ENCODE measurements at regions not wholly inside any gene's neighbourhood (a gene's known extent, or its start where the extent isn't known, plus 50 kb on each side); places are given as distances from the start of the nearest gene placed in this dataset.
"Not testable (repeated sequence)": the region's sequence is repeated elsewhere in the genome, so short reads cannot be mapped to it uniquely, and the experiment has no call there.

DNA sequence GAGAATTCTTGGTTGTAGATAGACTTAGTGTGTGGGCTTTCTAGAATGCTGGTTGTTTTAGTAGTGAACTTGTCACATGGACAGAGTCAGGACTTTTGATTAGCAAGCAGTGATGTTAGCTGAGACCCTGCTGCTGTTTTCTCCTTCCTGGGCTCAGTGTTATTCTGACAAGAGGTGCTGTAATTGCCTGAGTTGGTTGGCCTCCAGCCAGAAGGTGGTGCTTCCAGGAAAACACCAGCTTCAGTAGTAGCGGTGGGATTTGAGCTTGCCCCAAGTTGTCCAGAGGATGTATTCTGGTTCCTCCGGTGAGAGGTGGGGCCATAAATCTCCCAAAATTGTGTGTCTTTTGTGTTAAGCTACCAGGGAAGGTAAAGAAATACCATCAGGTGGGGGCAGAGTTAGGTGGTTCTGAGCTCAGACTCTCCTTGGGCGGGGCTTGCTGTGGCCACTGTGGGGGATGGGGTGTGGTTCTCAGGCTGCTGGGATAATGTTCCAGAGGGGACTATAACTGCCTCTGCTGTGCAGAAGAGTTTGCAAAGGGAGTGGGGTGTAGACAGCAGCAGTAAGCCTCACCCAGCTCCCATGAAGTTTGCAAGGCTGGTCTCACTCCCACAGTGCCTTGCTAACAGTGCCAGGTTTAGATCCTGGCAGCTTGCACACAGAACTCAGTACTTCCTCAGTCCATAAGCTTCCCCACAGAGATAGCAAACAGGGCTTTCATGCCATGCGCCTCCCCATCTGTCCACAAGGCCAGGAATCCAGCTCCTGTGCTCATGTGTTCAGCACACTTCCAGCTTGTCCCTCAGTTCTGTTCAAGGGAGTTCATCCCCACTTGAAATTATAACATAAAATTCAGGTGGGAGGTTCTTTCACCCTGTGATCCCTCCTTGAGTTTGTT is 278.4 kb upstream of the PTCHD4 start:
- no peak for DNase-seq (ENCODE audit: low spot score)

DNA sequence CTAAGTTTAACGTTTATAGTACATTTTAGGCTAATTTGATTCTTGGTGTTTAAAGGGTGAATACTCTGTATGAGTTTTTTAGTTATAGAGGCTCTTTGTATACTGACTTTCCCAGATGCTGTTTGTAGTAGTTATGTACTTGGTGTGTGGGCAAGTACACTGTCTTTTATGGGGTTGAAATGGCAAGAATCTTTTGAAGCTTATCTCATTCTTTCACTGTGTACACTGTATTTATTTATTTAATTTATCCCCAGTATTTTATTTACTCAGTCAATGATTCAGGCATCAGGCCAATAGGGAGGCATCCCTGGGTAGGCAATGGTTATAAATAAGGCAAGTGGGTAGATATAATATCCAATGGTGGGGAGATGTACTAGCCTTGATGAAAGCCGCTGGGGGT is 277.0 kb upstream of the PTCHD4 start:
- no peak for DNase-seq (ENCODE audit: low spot score)

DNA sequence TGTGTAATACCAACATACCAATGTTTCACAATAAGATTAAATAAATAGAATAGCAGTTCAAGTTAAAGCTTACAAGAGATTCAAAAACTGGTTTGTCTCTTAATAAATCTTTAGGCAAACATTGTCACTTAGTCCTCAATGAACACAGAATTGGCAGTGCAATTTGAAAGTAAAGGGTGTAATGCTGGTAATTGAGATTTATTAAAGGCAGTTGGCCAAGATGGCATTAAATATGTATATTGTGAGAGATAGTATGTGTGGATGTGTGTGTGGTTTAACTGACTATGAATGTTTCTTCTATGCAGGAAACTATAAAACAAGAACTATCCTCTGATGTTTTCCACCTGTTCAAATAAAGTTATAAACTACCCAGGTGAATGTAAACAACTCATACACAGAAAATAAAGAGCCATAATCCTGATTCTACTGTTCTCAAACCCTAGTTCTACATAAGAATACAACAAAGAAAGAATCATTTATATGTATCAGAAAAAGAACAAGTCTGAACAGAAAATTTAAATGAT is 267.9 kb upstream of the PTCHD4 start:
- no peak for DNase-seq (ENCODE audit: low spot score)

DNA sequence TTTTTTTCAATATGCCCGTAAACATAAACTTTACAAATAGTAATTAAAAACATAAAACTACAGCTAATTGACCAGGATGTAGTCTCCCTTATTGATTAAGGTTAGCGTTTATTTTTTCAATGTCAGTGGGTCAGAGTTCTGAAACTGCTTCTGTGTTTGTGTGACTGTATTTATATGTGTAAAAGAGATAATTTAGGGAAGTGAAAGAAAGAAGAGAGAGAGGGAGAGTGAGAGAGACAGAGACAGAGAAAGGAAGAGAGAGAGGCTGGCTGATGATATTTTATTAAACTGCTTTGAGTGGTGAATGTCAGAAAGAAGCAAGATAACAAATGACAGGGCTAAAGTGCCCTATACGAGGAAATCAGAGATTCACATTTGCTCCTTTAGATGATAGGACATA is 266.1 kb upstream of the PTCHD4 start:
- no peak for DNase-seq (ENCODE audit: low spot score)

DNA sequence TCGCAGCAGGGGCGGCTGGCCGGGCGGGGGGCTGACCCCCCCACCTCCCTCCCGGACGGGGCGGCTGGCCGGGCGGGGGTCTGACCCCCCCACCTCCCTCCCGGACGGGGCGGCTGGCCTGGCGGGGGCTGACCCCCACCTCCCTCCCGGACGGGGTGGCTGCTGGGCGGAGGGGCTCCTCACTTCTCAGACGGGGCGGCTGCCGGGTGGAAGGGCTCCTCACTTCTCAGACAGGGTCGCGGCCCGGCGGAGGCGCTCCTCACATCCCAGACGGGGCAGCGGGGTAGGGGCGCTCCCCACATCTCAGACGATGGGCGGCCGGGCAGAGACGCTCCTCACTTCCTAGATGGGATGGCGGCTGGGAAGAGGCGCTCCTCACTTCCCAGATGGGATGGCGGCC is 260.2 kb upstream of the PTCHD4 start:
- not testable (repeated sequence) for DNase-seq (ENCODE audit: low spot score)

DNA sequence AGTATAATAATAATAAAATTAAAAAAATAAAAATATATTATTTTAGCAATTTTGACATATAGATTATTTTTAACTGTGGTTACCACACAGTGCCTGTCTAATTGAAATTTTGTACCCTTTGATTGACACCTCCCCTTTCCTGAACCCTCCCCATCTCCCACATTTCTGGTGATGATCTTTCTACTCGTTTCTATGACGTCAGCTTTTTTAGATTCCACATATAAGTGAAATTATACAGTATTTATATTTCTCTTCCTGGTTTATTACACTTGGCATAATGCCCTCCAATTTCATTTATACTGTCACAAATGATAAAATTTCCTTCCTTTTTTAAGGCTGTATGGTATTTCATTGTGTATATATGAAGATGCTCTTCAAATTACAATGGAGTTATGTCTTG is 258.1 kb upstream of the PTCHD4 start:
- no peak for DNase-seq (ENCODE audit: low spot score)

DNA sequence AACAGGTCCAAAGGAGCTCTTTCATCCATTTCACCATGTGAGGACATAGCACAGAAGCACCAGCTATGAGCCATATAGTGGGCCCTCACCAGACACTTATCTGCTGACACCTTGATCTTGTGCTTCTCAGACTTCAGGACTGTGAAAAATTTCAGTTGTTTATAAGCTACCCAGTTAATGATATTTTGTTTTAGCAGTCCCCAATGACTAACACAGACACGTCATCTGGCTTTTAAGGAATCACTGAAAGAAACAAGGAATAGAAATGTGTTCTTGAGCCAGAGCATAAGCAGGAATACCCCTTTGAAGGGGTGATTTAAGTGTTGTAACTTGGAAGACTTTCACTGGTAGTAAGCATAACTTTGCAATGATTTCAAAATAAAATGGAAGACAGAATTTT is 214.7 kb upstream of the PTCHD4 start:
- DNase-seq (ENCODE audit: low spot score), result no peak

DNA sequence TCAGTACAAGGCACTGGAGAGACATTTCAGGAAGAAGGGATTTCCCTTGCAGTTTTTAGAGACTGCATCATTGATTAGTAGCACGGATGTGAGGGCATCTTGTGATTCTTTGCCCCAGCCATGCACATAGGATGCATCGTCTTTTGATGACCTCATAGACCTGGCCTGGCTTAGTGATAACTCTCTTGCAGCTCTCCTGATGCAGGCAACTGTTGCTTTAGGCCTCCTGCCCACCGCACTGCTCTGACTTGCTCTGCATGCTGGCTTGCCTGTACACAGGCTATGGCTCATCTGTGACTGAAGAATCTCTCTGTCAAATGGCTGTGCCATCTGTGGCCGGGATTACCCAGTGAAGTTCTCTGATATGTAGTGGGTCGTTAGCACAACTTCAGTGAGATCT is 207.7 kb upstream of the PTCHD4 start:
- peak; percentile 13 for DNase-seq (ENCODE audit: low spot score)

DNA sequence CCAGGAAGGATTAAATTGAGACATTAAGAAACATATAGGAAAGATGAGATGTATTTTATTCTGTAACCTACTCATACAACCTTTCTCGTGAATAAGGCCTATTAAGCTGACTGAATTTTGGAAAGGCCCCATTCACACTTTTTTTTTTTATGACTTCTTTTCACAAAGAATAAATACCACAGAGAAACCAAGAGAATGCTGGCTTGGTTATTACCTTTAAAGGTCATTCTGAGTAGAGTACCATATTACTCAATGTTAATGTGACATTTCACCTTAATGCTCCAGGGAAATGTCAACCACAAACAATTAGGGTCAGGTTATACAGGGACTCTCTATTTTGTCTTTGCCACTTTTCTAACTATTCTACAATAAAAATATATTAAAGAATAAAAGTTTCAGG is 204.9 kb upstream of the PTCHD4 start:
- DNase-seq (ENCODE audit: low spot score), result no peak

DNA sequence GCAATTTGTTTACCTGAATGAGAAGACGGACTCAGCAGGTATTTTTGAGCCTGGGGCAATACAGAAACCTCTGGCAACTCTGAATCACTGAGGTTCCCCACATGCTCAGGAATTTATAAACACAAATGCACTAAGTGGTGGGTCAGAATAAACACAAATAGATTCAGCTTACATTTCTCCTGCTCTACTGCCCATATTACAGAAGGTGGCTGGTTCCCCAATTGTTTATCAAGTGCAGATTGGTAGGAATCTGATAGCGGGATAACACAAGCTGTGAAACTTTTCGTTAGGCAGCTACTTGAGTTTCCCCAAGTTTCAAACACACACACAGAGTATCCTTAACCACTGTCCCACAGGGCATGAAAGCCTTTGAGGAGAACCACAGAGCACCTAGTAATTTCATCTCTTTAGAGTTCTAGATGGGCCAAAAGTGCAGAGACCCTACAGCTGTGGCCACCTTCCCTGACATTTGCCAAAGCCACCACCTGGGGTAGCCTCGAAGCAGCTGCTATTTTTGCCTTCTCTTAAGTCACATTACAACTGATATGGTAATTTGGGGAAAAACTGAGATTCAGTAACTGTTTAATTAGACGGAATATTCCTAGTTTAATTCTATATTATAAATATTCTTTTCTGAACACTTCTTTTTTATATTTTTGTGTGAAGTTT is 204.2 kb upstream of the PTCHD4 start:
- no peak for DNase-seq (ENCODE audit: low spot score)

DNA sequence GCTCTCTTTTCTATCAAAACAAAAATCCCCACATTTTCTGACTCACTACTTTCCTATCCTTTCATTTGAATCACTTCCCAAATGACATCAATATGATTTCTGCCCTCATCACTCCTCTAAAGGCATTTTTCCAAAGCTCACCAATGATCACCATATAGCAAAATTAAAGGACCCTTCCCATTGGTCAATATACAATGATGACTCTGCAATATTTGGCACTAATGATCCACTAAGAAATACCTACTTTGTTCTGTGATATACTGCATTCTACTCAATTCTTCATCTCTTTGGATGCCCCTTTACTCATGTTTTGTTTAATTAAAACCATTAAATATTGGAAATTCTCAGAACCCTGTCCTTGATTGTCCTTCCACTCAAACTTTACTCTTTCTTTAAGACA is 200.3 kb upstream of the PTCHD4 start:
- no peak for DNase-seq (ENCODE audit: low spot score)

DNA sequence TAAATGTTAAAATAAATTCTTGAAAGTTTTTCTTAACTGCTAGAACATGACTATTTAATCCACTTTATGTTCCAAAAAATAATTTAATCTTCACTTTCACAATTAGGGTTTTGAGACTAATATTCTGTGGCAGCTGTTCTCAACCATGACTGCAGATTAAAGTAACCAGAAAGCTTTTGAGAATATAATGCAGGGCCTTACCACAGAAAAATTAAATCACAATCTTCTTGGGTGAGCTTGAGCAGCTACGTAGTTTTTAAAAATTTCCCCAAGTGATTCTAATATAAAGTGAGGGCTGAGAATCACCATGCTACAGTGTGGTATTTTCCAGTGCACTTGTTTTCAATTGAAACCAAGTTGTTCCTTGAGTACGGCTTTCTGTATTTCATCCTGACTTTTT is 196.6 kb upstream of the PTCHD4 start:
- no peak for DNase-seq (ENCODE audit: low spot score)

DNA sequence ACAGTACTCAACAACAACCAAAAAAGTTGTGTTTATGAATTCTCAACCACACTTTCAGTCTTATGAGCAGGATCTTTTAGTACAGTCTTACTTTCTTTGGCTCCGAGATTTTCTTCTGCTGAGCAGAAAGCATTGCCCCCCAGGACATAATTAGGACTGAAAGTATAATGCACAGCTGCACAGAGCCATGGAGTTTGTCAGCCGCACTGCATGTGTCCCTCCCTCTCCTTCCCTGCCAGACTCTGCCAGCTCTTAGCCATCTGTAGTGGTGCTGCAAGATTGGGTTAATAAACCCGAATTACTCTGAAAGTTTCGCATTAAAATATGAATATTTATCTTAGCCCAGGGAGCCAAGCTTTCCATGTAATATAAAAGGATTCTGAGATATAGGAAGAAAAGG is 179.6 kb upstream of the PTCHD4 start:
- DNase-seq (ENCODE audit: low spot score), result no peak

DNA sequence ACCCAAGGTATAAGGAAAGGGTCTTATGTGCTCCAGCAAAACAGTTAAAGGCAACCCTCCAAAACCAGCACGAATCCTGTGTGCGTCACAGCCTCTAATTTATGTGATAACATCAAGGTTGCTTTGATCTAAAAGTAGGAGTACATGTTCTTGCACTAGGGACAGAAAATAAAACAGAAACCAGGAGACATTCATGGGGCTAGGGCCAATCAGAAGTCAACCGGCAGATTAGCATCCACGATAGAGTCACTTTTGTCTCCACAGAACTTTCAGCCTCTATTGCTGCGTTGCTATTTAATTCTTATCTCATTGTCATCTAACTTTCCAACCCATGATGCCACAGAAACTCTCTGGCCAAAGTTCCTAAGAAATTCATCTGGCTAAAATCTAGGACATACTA is 178.8 kb upstream of the PTCHD4 start:
- no peak for DNase-seq (ENCODE audit: low spot score)

DNA sequence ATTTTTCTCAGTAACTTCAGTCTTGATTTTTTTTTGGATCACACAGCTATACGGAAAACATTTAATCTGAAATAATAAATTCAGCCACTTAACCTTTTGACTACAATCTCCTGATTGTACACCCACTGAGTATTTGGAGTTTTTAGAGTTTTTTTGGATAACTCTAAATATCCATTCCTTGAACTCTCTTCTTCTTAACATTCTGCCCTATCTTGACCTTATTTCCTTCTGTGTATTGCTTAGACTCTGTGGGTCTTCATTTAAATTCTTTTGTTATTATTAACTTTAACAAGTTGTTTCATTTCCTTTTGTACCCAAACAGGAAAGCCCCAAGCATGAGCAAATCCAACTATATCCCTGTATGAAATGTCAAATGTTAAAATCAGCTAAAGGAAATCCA is 170.2 kb upstream of the PTCHD4 start:
- DNase-seq (ENCODE audit: low spot score), result no peak

DNA sequence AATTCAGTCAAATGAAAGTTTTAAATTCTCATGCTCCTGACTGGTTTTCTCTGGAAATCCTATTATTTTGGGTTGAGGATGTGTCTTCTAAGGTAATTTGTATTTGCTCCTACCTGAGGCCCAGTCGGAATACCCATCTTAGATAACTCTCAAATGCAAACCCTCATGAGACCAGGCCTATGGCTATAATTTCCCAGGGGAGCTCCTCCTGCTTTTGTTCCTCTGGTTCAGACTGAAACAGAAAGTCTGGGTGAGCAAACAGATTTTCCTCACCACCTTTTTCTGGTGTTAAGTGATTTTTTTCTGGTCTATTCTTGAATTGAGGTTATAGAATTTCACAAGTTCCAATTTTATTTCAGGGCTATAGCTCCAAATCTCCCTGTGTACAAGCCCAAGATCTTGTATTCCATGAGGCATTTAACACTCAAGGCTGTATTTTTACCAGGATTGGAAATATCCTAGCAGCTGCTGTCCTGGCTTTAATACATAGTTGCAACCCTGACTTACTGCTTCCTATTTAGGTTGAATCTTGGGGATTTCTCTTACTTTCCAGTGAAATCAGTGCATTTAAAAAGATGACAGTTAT is 169.1 kb upstream of the PTCHD4 start:
- no peak for DNase-seq (ENCODE audit: low spot score)

DNA sequence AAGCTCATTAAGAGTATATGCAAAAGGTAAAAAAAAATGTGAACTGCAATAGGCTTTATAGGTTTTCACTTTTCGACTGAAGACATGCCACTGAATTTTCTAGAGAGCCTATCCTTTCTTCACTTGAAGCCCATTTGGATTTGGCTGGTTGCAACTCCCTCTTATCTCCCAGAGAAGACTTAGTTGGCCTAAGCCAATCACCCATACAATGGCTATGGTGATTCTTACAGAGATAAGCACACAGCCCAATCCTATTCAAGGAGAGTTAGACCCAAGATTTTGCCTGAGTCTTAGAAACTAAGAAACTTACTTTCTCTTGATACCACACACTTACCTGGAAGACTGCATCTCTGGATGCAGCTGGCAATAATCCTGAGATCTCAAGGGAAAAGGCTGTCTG is 167.3 kb upstream of the PTCHD4 start:
- DNase-seq (ENCODE audit: low spot score), result no peak

DNA sequence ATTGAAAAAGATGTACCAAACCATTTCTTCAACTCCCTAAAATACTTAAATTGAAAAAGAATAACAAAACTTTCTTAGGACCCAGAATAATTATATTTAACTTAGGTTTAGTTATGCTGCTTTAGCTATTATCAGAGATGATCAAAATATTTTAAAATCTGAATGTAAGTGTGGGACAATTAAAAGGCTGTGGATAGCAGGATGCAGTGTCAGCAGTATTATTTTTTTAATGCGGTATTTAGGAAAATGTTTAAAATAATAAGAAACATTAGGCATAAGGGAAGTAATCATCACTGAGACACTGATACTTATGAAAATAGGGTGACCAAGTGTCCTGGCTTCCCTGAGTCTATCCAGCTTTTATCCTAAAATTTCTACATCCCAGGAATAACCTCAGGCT is 161.5 kb upstream of the PTCHD4 start:
- DNase-seq (ENCODE audit: low spot score), result no peak

DNA sequence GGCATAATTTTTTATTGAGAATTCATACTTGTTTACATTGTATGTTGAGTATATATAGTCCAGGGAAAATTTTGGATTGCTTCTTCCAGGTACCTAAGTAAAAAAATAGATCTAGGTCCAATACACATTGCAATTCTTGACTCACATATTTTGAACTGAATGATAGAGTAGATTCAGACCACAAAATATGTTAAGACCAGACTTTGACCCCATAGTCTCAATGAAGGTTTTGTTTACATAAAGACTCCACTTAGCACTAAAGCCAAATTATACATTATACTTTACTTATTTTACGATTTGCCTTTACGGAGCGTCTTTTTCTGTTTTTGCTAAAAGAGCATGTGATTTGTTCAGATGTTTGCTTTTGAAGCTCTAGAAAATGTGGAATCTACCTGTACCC is 144.1 kb upstream of the PTCHD4 start:
- no peak for DNase-seq (ENCODE audit: low spot score)

DNA sequence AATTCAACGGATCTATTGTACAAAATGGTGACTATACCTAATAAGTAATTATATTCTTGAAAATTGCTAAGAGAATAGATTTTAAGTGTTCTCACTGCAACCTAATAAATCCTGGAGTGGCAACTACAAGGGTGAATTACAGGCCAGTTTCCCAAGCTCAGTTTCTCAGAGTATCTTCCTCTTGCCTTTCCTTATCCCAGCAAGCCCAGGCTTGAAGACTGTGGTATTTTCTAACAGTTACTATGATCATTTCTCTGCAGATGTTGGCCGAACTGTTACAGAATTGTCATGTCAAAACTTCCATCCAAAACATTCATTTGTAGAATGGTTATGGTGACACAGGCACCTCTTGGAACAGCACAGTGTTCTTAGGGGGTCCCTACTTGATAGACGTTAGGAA is 138.1 kb upstream of the PTCHD4 start:
- DNase-seq (ENCODE audit: low spot score), result no peak

DNA sequence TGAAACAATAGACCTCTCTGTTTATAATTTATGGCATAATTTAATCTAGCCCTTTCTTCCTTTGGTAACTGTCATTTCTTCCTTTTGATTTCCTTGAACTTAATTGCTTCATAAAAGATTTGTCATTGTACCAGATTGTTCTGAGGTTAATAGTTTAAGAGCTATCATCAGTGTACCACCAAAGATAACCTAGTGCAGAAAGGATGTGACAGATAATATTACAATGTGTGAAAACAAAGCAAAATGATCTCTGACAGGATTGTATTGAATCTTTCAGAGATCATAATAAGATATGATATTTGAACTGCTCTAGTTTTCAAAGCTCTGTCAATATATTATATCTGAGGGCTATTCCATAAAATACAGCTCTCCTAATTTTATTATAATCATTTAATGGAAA is 132.1 kb upstream of the PTCHD4 start:
- no peak for DNase-seq (ENCODE audit: low spot score)

DNA sequence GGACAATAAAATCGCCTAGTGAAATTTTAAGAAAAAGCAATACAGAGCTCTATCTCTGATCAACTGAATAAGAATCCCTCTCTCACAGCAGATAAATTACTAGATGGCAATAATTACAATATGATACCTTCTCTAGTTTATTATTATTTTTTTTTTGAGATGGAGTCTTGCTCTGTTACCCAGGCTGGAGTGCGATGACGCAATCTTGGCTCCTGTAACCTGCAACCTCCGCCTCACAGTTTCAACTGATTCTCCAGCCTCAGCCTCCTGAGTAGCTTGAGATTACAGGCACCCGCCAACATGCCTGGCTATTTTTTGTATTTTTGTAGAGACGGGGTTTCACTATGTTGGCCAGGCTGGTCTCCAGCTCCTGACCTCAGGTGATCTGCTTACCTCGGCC is 129.3 kb upstream of the PTCHD4 start:
- DNase-seq (ENCODE audit: low spot score), result no peak

DNA sequence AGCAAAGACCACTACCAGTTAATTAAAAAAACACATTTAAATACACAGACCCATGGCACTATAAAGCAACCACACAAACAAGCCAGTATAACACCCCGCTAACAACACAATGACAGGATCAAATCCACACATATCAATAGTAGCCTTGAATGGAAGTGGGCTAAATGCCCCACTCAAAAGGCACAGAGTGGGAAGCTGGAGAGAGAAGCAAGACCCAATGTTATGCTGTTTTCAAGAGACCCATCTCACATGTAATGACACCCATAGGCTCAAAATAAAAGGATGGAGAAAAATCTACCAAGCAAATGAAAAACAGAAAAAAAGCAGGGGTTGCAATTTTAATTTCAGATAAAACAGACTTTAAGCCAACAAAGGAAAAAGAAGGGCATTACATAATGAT is 125.4 kb upstream of the PTCHD4 start:
- DNase-seq (ENCODE audit: low spot score), result no peak

All from hepatic stellate cell (primary cell).